Neuronal stem cell (in vitro differentiated cells): ENCODE measurements at regions not wholly inside any gene's neighbourhood (a gene's known extent, or its start where the extent isn't known, plus 50 kb on each side); places are given as distances from the start of the nearest gene placed in this dataset. TPM values are rescaled to one million over a fixed set of nuclear protein-coding genes. Genes with fewer than 3 reads are reported as not detected.
A peak's percentile ranks its signal among the peaks of the same experiment; 100 is the strongest.

Experiments
- DNase-seq: peaks from one replicate; pipeline ENCODE4 v3.0.0-alpha.2; 2013; ENCODE audit warnings: low spot score
- H2AFZ ChIP-seq: one replicate; pipeline ENCODE4 v1.6.1; 2013; ENCODE audit warnings: mild to moderate bottlenecking, low read length, inconsistent platforms
- H2AK5ac ChIP-seq: 2 replicates; pipeline ENCODE4 v1.6.1; 2013; ENCODE audit warnings: low read depth, mild to moderate bottlenecking, inconsistent platforms, low read length, moderate library complexity, mixed read lengths
- H2BK120ac ChIP-seq: 2 replicates; pipeline ENCODE4 v1.6.1; 2013; ENCODE audit warnings: low read depth, mild to moderate bottlenecking, inconsistent platforms, low read length, moderate library complexity, mixed read lengths
- H2BK12ac ChIP-seq: one replicate; pipeline ENCODE4 v1.6.1; 2013; ENCODE audit warnings: low read length, inconsistent platforms
- H2BK15ac ChIP-seq: 2 replicates; pipeline ENCODE4 v1.6.1; 2013; ENCODE audit warnings: mild to moderate bottlenecking, low read length, inconsistent platforms, mixed read lengths
- H2BK5ac ChIP-seq: one replicate; pipeline ENCODE4 v1.6.1; 2013; ENCODE audit warnings: inconsistent platforms, mild to moderate bottlenecking, low read length, moderate library complexity
- H3K14ac ChIP-seq: one replicate; pipeline ENCODE4 v1.6.1; 2013; ENCODE audit warnings: low read length, inconsistent platforms
- H3K18ac ChIP-seq: 2 replicates; pipeline ENCODE4 v1.6.1; 2013; ENCODE audit warnings: low read length, inconsistent platforms
- H3K23ac ChIP-seq: 2 replicates; pipeline ENCODE4 v1.6.1; 2013; ENCODE audit warnings: low read depth, mild to moderate bottlenecking, mixed read lengths, low read length, inconsistent platforms; ENCODE audit not compliant: poor library complexity
- H3K27ac ChIP-seq: replicated peaks from 3 replicates; pipeline ENCODE4 v1.5.1; 2013; ENCODE audit warnings: low read length, inconsistent platforms
- H3K27me3 ChIP-seq, 3 experiments: 2 replicates each; pipeline ENCODE4 v1.6.1; 2013; ENCODE audit warnings: low read length in 3 of 3, mild to moderate bottlenecking in 2 of 3, inconsistent platforms in 1 of 3, low read depth in 1 of 3, mixed read lengths in 1 of 3, moderate library complexity in 1 of 3; ENCODE audit not compliant: control insufficient read depth in 3 of 3, insufficient read depth in 3 of 3
- H3K36me3 ChIP-seq, 2 donors: replicated peaks in 1 of 2; 2 replicates each; pipeline ENCODE4 v1.6.1; 2013; ENCODE audit warnings: low read length in 2 of 2; ENCODE audit not compliant: control insufficient read depth in 2 of 2, insufficient read depth in 2 of 2
- H3K4ac ChIP-seq: 2 replicates; pipeline ENCODE4 v1.6.1; 2013; ENCODE audit warnings: inconsistent platforms, mild to moderate bottlenecking, low read length, moderate library complexity
- H3K4me1 ChIP-seq, 2 donors: 1 replicate in 1 of 2; 2 replicates in 1 of 2; pipeline ENCODE4 v1.6.1; 2013; ENCODE audit warnings: low read length in 2 of 2, low read depth in 1 of 2; ENCODE audit not compliant: control insufficient read depth in 2 of 2, insufficient read depth in 1 of 2
- H3K4me2 ChIP-seq: one replicate; pipeline ENCODE4 v1.6.1; 2013; ENCODE audit warnings: mild to moderate bottlenecking, low read length, inconsistent platforms; ENCODE audit not compliant: insufficient read depth, poor library complexity, severe bottlenecking
- H3K4me3 ChIP-seq, 2 donors: 2 replicates each; pipeline ENCODE4 v1.5.1; 2013; ENCODE audit warnings: low read length in 2 of 2, mild to moderate bottlenecking in 2 of 2, inconsistent platforms in 1 of 2, moderate library complexity in 1 of 2
- H3K79me1 ChIP-seq: one replicate; pipeline ENCODE4 v1.6.1; 2013; ENCODE audit warnings: low read depth, mild to moderate bottlenecking, inconsistent platforms, low read length, moderate library complexity
- H3K9ac ChIP-seq: one replicate; pipeline ENCODE4 v1.6.1; 2013; ENCODE audit warnings: mild to moderate bottlenecking, low read depth, low read length, inconsistent platforms; ENCODE audit not compliant: poor library complexity
- H3K9me3 ChIP-seq, 2 donors: replicated peaks in 1 of 2; 2 replicates each; pipeline versions ENCODE3 to v1.6.1; 2013; ENCODE audit warnings: low read length in 2 of 2, mild to moderate bottlenecking in 2 of 2, inconsistent platforms in 1 of 2, low read depth in 1 of 2, mixed read lengths in 1 of 2, moderate library complexity in 1 of 2; ENCODE audit not compliant: control insufficient read depth in 2 of 2, insufficient read depth in 1 of 2
- H4K8ac ChIP-seq: one replicate; pipeline ENCODE4 v1.6.1; 2013; ENCODE audit warnings: low read depth, mild to moderate bottlenecking, inconsistent platforms, low read length, moderate library complexity
- H4K91ac ChIP-seq: one replicate; pipeline ENCODE4 v1.6.1; 2013; ENCODE audit warnings: low read length, low read depth, mild to moderate bottlenecking, inconsistent platforms; ENCODE audit not compliant: poor library complexity
- WGBS, 2 donors: extraction: QIAGEN DNeasy Blood & Tissue Kit; methylation state at CpG; one replicate each; pipeline ENCODE4 v1.1.7; 2013; ENCODE audit warnings: missing lambda C conversion rate in 2 of 2, mixed read lengths in 1 of 2; ENCODE audit not compliant: insufficient read length in 2 of 2, insufficient replicate concordance in 1 of 2; ENCODE audit errors: extremely low coverage in 2 of 2; 5-methylcytosine and 5-hydroxymethylcytosine counted together
- small RNA-seq: library from polyadenylated mRNA; stranded (forward); fragments of <200 nt; extraction: miRNeasy Mini kit (QIAGEN cat#:217004); gene quantifications from one replicate; pipeline ENCODE3, GENCODE V24; 2013; ENCODE audit not compliant: insufficient read depth

GRCh38 chr1:220325306-220325995 lies 53.2 kb upstream of the RAB3GAP2 start:
- Histone ChIP-seq H3K4ac (no peak overlapping the region), H2BK12ac (no peak overlapping the region), H3K18ac (peak overlapping the region; percentile 13), H3K9me3 (no peaks in the 10 kb centered on the region), H3K36me3 (no peaks in the 10 kb centered on the region), H3K4me2 (no peak overlapping the region), H2BK5ac (no peak overlapping the region), H4K91ac (no peak overlapping the region), H3K27me3 (peaks cover 0 to 10% (median 0%) of the 10 kb centered on the region in 3 experiments), H3K9ac (peak overlapping the region; percentile 9), H3K14ac (no peak overlapping the region), H3K4me1 (no peaks in the 10 kb centered on the region), H3K79me1 (no peaks in the 10 kb centered on the region), H2BK15ac (no peak overlapping the region), H3K27ac (no peak overlapping the region), H2BK120ac (no peak overlapping the region), H2AK5ac (no peak overlapping the region), H4K8ac (no peak overlapping the region), H3K23ac (no peak overlapping the region), H2AFZ (no peak overlapping the region), H3K4me3 (no peak overlapping the region)
- no peak for DNase-seq
- WGBS, 2 donors, result no CpG with 5 or more reads among the region's 4 CpGs

DNA sequence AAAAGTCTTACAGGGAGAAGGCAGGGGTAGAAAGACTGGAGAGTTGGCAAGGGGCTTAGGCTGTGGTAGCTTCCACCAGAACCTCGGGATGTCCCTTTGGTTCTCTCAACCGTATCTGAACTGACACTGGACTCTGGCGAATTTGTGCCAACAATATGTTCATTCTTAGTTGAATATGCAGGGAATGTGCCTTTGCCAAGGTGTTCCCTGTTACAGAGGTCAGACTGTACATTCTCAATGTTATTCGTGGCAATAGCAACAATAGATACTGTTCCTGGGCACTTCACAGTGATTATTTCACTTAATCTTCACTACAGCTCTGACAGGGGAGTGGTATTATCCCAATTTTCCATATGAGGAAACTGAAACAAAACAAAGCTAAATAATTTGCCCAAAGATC lies 51.5 kb upstream of the RAB3GAP2 start:
- no peak overlapping the region for H2AFZ ChIP-seq
- H3K18ac ChIP-seq, result no peak overlapping the region
- no peak for DNase-seq
- no peak overlapping the region for H3K23ac ChIP-seq
- H3K27ac ChIP-seq, result no peak overlapping the region
- H2BK120ac ChIP-seq, result no peak overlapping the region
- no peaks in the 10 kb centered on the region for H3K79me1 ChIP-seq
- no peak overlapping the region for H2BK15ac ChIP-seq
- no peak overlapping the region for H4K91ac ChIP-seq
- no peak overlapping the region for H3K4ac ChIP-seq
- no peak overlapping the region for H2BK5ac ChIP-seq
- H3K4me1 ChIP-seq, result no peaks in the 10 kb centered on the region
- no peak overlapping the region for H2BK12ac ChIP-seq
- no peaks in the 10 kb centered on the region for H3K36me3 ChIP-seq
- no peak overlapping the region for H3K14ac ChIP-seq
- no peak overlapping the region for H2AK5ac ChIP-seq
- H4K8ac ChIP-seq, result no peak overlapping the region
- no peak overlapping the region for H3K9ac ChIP-seq
- no CpG with 5 or more reads among the region's 4 CpGs for WGBS, 2 donors
- no peak overlapping the region for H3K4me3 ChIP-seq
- H3K27me3 ChIP-seq, result peaks cover 0 to 5% (median 0%) of the 10 kb centered on the region in 3 experiments
- no peaks in the 10 kb centered on the region for H3K9me3 ChIP-seq
- no peak overlapping the region for H3K4me2 ChIP-seq

GRCh38 chr1:220322570-220322969 lies 50.3 kb upstream of the RAB3GAP2 start:
- no peak for DNase-seq
- Histone ChIP-seq H3K27me3 (peaks cover 0 to 5% (median 0%) of the 10 kb centered on the region in 3 experiments), H3K9me3 (no peaks in the 10 kb centered on the region), H4K91ac (no peak overlapping the region), H2BK120ac (no peak overlapping the region), H2BK12ac (no peak overlapping the region), H3K9ac (no peak overlapping the region), H2BK5ac (no peak overlapping the region), H3K4ac (no peak overlapping the region), H3K79me1 (no peaks in the 10 kb centered on the region), H3K36me3 (no peaks in the 10 kb centered on the region), H3K4me1 (no peaks in the 10 kb centered on the region), H2AK5ac (no peak overlapping the region), H3K18ac (no peak overlapping the region), H3K4me3 (no peak overlapping the region), H3K23ac (no peak overlapping the region), H3K14ac (no peak overlapping the region), H2AFZ (no peak overlapping the region), H3K27ac (no peak overlapping the region), H2BK15ac (no peak overlapping the region), H4K8ac (no peak overlapping the region), H3K4me2 (no peak overlapping the region)
- no CpG with 5 or more reads among the region's 2 CpGs for WGBS, 2 donors

Small RNAs in the stretch of these regions (small RNA-seq; reads per million reads assigned to genes)
- not detected for gene AC096644.2
